ENCODE measurements at regions not wholly inside any gene's neighbourhood (a gene's known extent, or its start where the extent isn't known, plus 50 kb on each side); places are given as distances from the start of the nearest gene placed in this dataset.

DNA sequence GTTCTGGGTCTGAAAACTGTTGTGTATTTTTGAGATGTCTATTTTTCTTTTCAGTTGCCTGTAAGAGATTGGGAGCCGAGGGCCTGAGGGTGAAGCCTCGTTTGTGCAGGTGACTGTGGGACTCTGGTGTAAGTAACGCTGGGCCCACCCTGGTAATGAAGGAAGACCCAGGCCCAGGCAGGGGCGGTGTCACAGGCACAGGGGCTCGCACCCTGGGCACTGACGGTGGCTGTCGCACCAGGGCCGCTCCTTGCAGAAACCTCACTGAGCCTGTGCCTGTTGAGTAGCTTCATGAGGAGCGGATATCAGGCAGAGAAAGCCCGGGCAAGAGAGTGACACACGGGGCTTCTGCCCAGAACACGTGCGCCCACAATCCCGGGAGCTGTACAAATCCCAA is 541.4 kb downstream of the TRIML1 start:
- TF ChIP-seq CTCF (conservative IDR thresholded peaks at IDR 0.05 in 1 of 2, IDR thresholded peaks at IDR 0.05 in 1 of 2; ENCODE audit: low read depth in 1 of 2, low read length in 2 of 2) = no peak
- no peak for TF ChIP-seq EZH2 (IDR thresholded peaks at IDR 0.05; ENCODE audit: low read length, missing control alignments)
- Histone ChIP-seq H3K9me3 (ENCODE audit: control insufficient read depth, insufficient read depth, low read depth, low read length) (no peaks in the 10 kb centered on the region), H3K4me3 (replicated peaks in 1 of 4; ENCODE audit: control extremely low read depth in 1 of 4, insufficient read depth in 1 of 4, low read depth in 3 of 4, low read length in 4 of 4) (no peak overlapping the region), H3K4me2 (ENCODE audit: extremely low read depth, insufficient read depth, low read length) (no peak overlapping the region), H3K9ac (ENCODE audit: insufficient read depth, low read length) (no peak overlapping the region), H3K4me1 (ENCODE audit: control insufficient read depth, extremely low read depth, insufficient read depth, low read length) (no peaks in the 10 kb centered on the region), H3K27me3 (ENCODE audit: control insufficient read depth, insufficient read depth, low read length) (no peaks in the 10 kb centered on the region), H4K20me1 (ENCODE audit: control insufficient read depth, extremely low read depth, insufficient read depth, low read length) (no peaks in the 10 kb centered on the region), H3K36me3 (ENCODE audit: control insufficient read depth, insufficient read depth, low read length) (no peaks in the 10 kb centered on the region), H2AFZ (ENCODE audit: low read length) (no peak overlapping the region), H3K27ac (ENCODE audit: insufficient read depth, low read length) (no peak overlapping the region), H3K79me2 (ENCODE audit: control insufficient read depth, insufficient read depth, low read length) (no peaks in the 10 kb centered on the region)
- no peak for DNase-seq (ENCODE audit: low read depth in 2 of 2)

- no peak for DNase-seq (ENCODE audit: low read depth in 2 of 2)
- no peak overlapping the region for H3K27ac ChIP-seq (ENCODE audit: insufficient read depth, low read length)
- H4K20me1 ChIP-seq (ENCODE audit: control insufficient read depth, extremely low read depth, insufficient read depth, low read length) = no peaks in the 10 kb centered on the region
- no peaks in the 10 kb centered on the region for H3K36me3 ChIP-seq (ENCODE audit: control insufficient read depth, insufficient read depth, low read length)
- no peaks in the 10 kb centered on the region for H3K27me3 ChIP-seq (ENCODE audit: control insufficient read depth, insufficient read depth, low read length)
- no peaks in the 10 kb centered on the region for H3K79me2 ChIP-seq (ENCODE audit: control insufficient read depth, insufficient read depth, low read length)
- H3K9me3 ChIP-seq (ENCODE audit: control insufficient read depth, insufficient read depth, low read depth, low read length) = no peaks in the 10 kb centered on the region
- no peaks in the 10 kb centered on the region for H3K4me1 ChIP-seq (ENCODE audit: control insufficient read depth, extremely low read depth, insufficient read depth, low read length)
- no peak overlapping the region for H2AFZ ChIP-seq (ENCODE audit: low read length)
- no peak overlapping the region for H3K4me3 ChIP-seq (replicated peaks in 1 of 4; ENCODE audit: control extremely low read depth in 1 of 4, insufficient read depth in 1 of 4, low read depth in 3 of 4, low read length in 4 of 4)
- no peak overlapping the region for H3K4me2 ChIP-seq (ENCODE audit: extremely low read depth, insufficient read depth, low read length)
- TF ChIP-seq CTCF (conservative IDR thresholded peaks at IDR 0.05 in 1 of 2, IDR thresholded peaks at IDR 0.05 in 1 of 2; ENCODE audit: low read depth in 1 of 2, low read length in 2 of 2) = no peak
- TF ChIP-seq EZH2 (IDR thresholded peaks at IDR 0.05; ENCODE audit: low read length, missing control alignments) = no peak
- H3K9ac ChIP-seq (ENCODE audit: insufficient read depth, low read length) = no peak overlapping the region
Observed at GRCh38 chr4:188682321-188682720, 543.1 kb downstream of the TRIML1 start.

GRCh38 chr4:188683571-188683970 is 544.3 kb downstream of the TRIML1 start:
- Histone ChIP-seq H3K27ac (ENCODE audit: insufficient read depth, low read length) (no peak overlapping the region), H4K20me1 (ENCODE audit: control insufficient read depth, extremely low read depth, insufficient read depth, low read length) (no peaks in the 10 kb centered on the region), H3K79me2 (ENCODE audit: control insufficient read depth, insufficient read depth, low read length) (no peaks in the 10 kb centered on the region), H3K9ac (ENCODE audit: insufficient read depth, low read length) (no peak overlapping the region), H3K4me2 (ENCODE audit: extremely low read depth, insufficient read depth, low read length) (no peak overlapping the region), H3K4me3 (replicated peaks in 1 of 4; ENCODE audit: control extremely low read depth in 1 of 4, insufficient read depth in 1 of 4, low read depth in 3 of 4, low read length in 4 of 4) (no peak overlapping the region), H2AFZ (ENCODE audit: low read length) (no peak overlapping the region), H3K36me3 (ENCODE audit: control insufficient read depth, insufficient read depth, low read length) (no peaks in the 10 kb centered on the region), H3K27me3 (ENCODE audit: control insufficient read depth, insufficient read depth, low read length) (no peaks in the 10 kb centered on the region), H3K4me1 (ENCODE audit: control insufficient read depth, extremely low read depth, insufficient read depth, low read length) (no peaks in the 10 kb centered on the region), H3K9me3 (ENCODE audit: control insufficient read depth, insufficient read depth, low read depth, low read length) (no peaks in the 10 kb centered on the region)
- TF ChIP-seq EZH2 (IDR thresholded peaks at IDR 0.05; ENCODE audit: low read length, missing control alignments) = no peak
- no peak for TF ChIP-seq CTCF (conservative IDR thresholded peaks at IDR 0.05 in 1 of 2, IDR thresholded peaks at IDR 0.05 in 1 of 2; ENCODE audit: low read depth in 1 of 2, low read length in 2 of 2)
- no peak for DNase-seq (ENCODE audit: low read depth in 2 of 2)

All from fibroblast of lung (primary cell).